Liver (tissue), 8 donors: ENCODE measurements at regions not wholly inside any gene's neighbourhood (a gene's known extent, or its start where the extent isn't known, plus 50 kb on each side); places are given as distances from the start of the nearest gene placed in this dataset.

Experiments
- DNase-seq: peaks from one replicate; pipeline ENCODE4 v3.0.0-alpha.2; 2017; ENCODE audit warnings: low spot score
- H3K27ac ChIP-seq, 2 donors: one replicate each; pipeline ENCODE4 v1.7.0; 2013; ENCODE audit warnings: inconsistent platforms in 2 of 2, low read length in 2 of 2, control low read depth in 1 of 2, low read depth in 1 of 2, mild to moderate bottlenecking in 1 of 2
- H3K27me3 ChIP-seq, 4 donors: one replicate each; pipeline versions ENCODE4 v1.6.1 to v1.7.0; 2013; ENCODE audit warnings: low read length in 3 of 4, inconsistent platforms in 1 of 4, mild to moderate bottlenecking in 1 of 4, moderate library complexity in 1 of 4; ENCODE audit not compliant: control insufficient read depth in 4 of 4, insufficient read depth in 4 of 4
- H3K36me3 ChIP-seq, 4 donors: one replicate each; pipeline versions ENCODE4 v1.6.1 to v1.7.0; 2013; ENCODE audit warnings: low read length in 3 of 4, mild to moderate bottlenecking in 3 of 4, low read depth in 1 of 4, moderate library complexity in 1 of 4; ENCODE audit not compliant: control insufficient read depth in 4 of 4, insufficient read depth in 3 of 4
- H3K4me1 ChIP-seq, 4 donors: one replicate each; pipeline versions ENCODE4 v1.6.1 to v1.7.0; 2013; ENCODE audit warnings: low read length in 3 of 4, mild to moderate bottlenecking in 3 of 4, moderate library complexity in 1 of 4; ENCODE audit not compliant: control insufficient read depth in 4 of 4, insufficient read depth in 4 of 4
- H3K4me3 ChIP-seq, 3 donors: one replicate each; pipeline versions ENCODE4 v1.6.1 to v1.7.0; 2013; ENCODE audit warnings: low read length in 3 of 3, control low read depth in 1 of 3, low read depth in 1 of 3, mild to moderate bottlenecking in 1 of 3
- H3K9ac ChIP-seq, 2 donors: one replicate each; pipeline ENCODE4 v1.7.0; 2013; ENCODE audit warnings: low read length in 2 of 2, mild to moderate bottlenecking in 2 of 2, moderate library complexity in 2 of 2, control low read depth in 1 of 2, low read depth in 1 of 2
- H3K9me3 ChIP-seq, 4 donors: one replicate each; pipeline versions ENCODE4 v1.6.1 to v1.7.0; 2013; ENCODE audit warnings: low read length in 3 of 4; ENCODE audit not compliant: control insufficient read depth in 4 of 4
- ATF3 ChIP-seq: IDR thresholded peaks from 2 replicates; pipeline ENCODE4 v1.6.1; 2016; ENCODE audit warnings: antibody characterized with exemption
- CTCF ChIP-seq: fragments of 150-350 bp; IDR thresholded peaks from 2 replicates; pipeline ENCODE4 v1.5.1; 2017; ENCODE audit warnings: improper control_type of control experiment, low read depth, low read length; ENCODE audit not compliant: missing input control
- EGR1 ChIP-seq, 2 donors: IDR thresholded peaks; 2 replicates each; pipeline ENCODE4 v1.6.1; 2016 to 2018; ENCODE audit warnings: antibody characterized with exemption in 2 of 2, low read depth in 2 of 2
- FOXA2 ChIP-seq: IDR thresholded peaks from 2 replicates; pipeline ENCODE4 v1.6.1; 2016; ENCODE audit warnings: antibody characterized with exemption
- GABPA ChIP-seq, 2 donors: IDR thresholded peaks in 1 of 2; conservative IDR thresholded peaks in 1 of 2; 2 replicates each; pipeline ENCODE4 v1.6.1; 2016; ENCODE audit warnings: antibody characterized with exemption in 2 of 2, mild to moderate bottlenecking in 1 of 2, moderate library complexity in 1 of 2
- HNF4A ChIP-seq, 2 donors: conservative IDR thresholded peaks; 2 replicates each; pipeline ENCODE4 v1.6.1; 2016; ENCODE audit warnings: antibody characterized with exemption in 2 of 2, mild to moderate bottlenecking in 2 of 2
- NR2F2 ChIP-seq: IDR thresholded peaks from 2 replicates; pipeline ENCODE4 v1.6.1; 2016; ENCODE audit warnings: antibody characterized with exemption
- REST ChIP-seq: IDR thresholded peaks from 2 replicates; pipeline ENCODE4 v1.6.1; 2016; ENCODE audit warnings: antibody characterized with exemption, mild to moderate bottlenecking
- TAF1 ChIP-seq: conservative IDR thresholded peaks from 2 replicates; pipeline ENCODE4 v1.6.1; 2016; ENCODE audit warnings: antibody characterized with exemption, mild to moderate bottlenecking
- WGBS: extraction: QIAGEN DNeasy Blood & Tissue Kit; methylation state at CpG from one replicate; pipeline ENCODE4 v1.1.7; 2013; 5-methylcytosine and 5-hydroxymethylcytosine counted together
- donor health status: healthy.
- donor health status: healthy.
- donor health status: healthy.
- donor health status: healthy.
- donor health status: healthy.

- no peaks in the 10 kb centered on the region for H3K4me1 ChIP-seq
- DNase-seq, result no peak
- H3K27ac ChIP-seq, result no peak overlapping the region
- no peaks in the 10 kb centered on the region for H3K36me3 ChIP-seq
- H3K27me3 ChIP-seq, result no peaks in the 10 kb centered on the region
- H3K9ac ChIP-seq, result no peak overlapping the region
- H3K9me3 ChIP-seq, result no peaks in the 10 kb centered on the region
- no peak overlapping the region for H3K4me3 ChIP-seq
- no peak for TF ChIP-seq FOXA2
- no peak for TF ChIP-seq HNF4A (conservative IDR thresholded peaks at IDR 0.05)
- no peak for TF ChIP-seq EGR1 (IDR thresholded peaks at IDR 0.05; ENCODE audit: low read depth in 2 of 2)
- no peak for TF ChIP-seq ATF3
- no peak for TF ChIP-seq TAF1
- no peak for TF ChIP-seq CTCF
- TF ChIP-seq REST, result no peak
- no peak for TF ChIP-seq GABPA (IDR thresholded peaks at IDR 0.05 in 1 of 2, conservative IDR thresholded peaks at IDR 0.05 in 1 of 2)
Observed at GRCh38 chr2:122532072-122532344, 776.6 kb downstream of the TSN start.

GRCh38 chr2:122532481-122532880, 777.0 kb downstream of the TSN start:
- H3K4me3 ChIP-seq, result no peak overlapping the region
- 81% methylated on average over 5 of the region's 5 CpGs for WGBS
- DNase-seq, result no peak
- no peaks in the 10 kb centered on the region for H3K36me3 ChIP-seq
- no peak overlapping the region for H3K27ac ChIP-seq
- no peaks in the 10 kb centered on the region for H3K4me1 ChIP-seq
- no peaks in the 10 kb centered on the region for H3K27me3 ChIP-seq
- TF ChIP-seq NR2F2 (no peak), TAF1 (no peak)
- no peak overlapping the region for H3K9ac ChIP-seq
- no peaks in the 10 kb centered on the region for H3K9me3 ChIP-seq

GRCh38 chr2:122535960-122536505, 780.6 kb downstream of the TSN start:
- Histone ChIP-seq H3K27me3 (no peaks in the 10 kb centered on the region), H3K9me3 (no peaks in the 10 kb centered on the region), H3K9ac (no peak overlapping the region), H3K4me3 (no peak overlapping the region), H3K4me1 (no peaks in the 10 kb centered on the region), H3K36me3 (no peaks in the 10 kb centered on the region), H3K27ac (no peak overlapping the region)
- DNase-seq, result no peak
- WGBS, result 83% methylated on average over 5 of the region's 5 CpGs
- no peak for TF ChIP-seq REST
- no peak for TF ChIP-seq EGR1 (IDR thresholded peaks at IDR 0.05; ENCODE audit: low read depth in 2 of 2)
